A549 (cell line): ENCODE measurements at regions not wholly inside any gene's neighbourhood (a gene's known extent, or its start where the extent isn't known, plus 50 kb on each side); places are given as distances from the start of the nearest gene placed in this dataset.
A peak's percentile ranks its signal among the peaks of the same experiment; 100 is the strongest.

Experiments
- ATAC-seq, 2 experiments: fragments of 200-7000 bp in 1 of 2; fragments of >200 bp in 1 of 2; cut with Nextera tagmentation in 1 of 2; cut with Tn5 transposase in 1 of 2; 3 replicates each; pipeline versions ENCODE4 v1.8.0 to v1.9.1; 2018 to 2020; ENCODE audit warnings: mild to moderate bottlenecking in 1 of 2, moderate library complexity in 1 of 2
- CTCF ChIA-PET: fragments of 300-600 bp; sonication (Branson Sonifier 250); formaldehyde crosslinking; extraction: SDS; loops from one replicate; lab custom pipeline; 2021; ENCODE audit warnings: antibody characterized with exemption, inconsistent platforms; lab: Yijun Ruan, JAX
- POLR2A ChIA-PET: fragments of 350-600 bp; formaldehyde crosslinking; extraction: SDS; loops from one replicate; lab custom pipeline; 2021; ENCODE audit warnings: antibody characterized with exemption, inconsistent platforms; lab: Yijun Ruan, JAX
- DNase-seq, 2 experiments: peaks; one replicate each; pipeline versions ENCODE4 v3.0.0 to v3.0.0-alpha.2; 2011 to 2016; ENCODE audit warnings: low read depth in 1 of 2, low spot score in 1 of 2
- FAIRE-seq: peaks from 2 replicates; lab custom pipeline; 2011; peaks lifted over from hg19 to GRCh38; lab: Jason Lieb, UNC
- H3K27ac ChIP-seq, 2 experiments: fragments of >200 bp; sonication (Bioruptor Twin); formaldehyde crosslinking; 3 replicates each; pipeline ENCODE4 v1.5.1; 2016 to 2017
- H3K4me1 ChIP-seq: fragments of >200 bp; sonication (Bioruptor Twin); formaldehyde crosslinking; 3 replicates; pipeline ENCODE4 v1.6.1; 2016
- H3K4me2 ChIP-seq: fragments of >200 bp; sonication (Bioruptor Twin); formaldehyde crosslinking; 3 replicates; pipeline ENCODE4 v1.6.1; 2016
- H3K4me3 ChIP-seq: fragments of >200 bp; sonication (Bioruptor Twin); formaldehyde crosslinking; 3 replicates; pipeline ENCODE4 v1.5.1; 2016
- H3K9me3 ChIP-seq: fragments of >200 bp; sonication (Bioruptor Twin); formaldehyde crosslinking; 3 replicates; pipeline ENCODE4 v1.6.1; 2016
- CEBPB ChIP-seq, 2 experiments: fragments of >200 bp in 1 of 2; sonication (Bioruptor Twin) in 1 of 2; formaldehyde crosslinking in 1 of 2; IDR thresholded peaks; 2 replicates each; pipeline ENCODE4 v1.6.1; 2012 to 2016
- E2F6 ChIP-seq: IDR thresholded peaks from 2 replicates; pipeline ENCODE4 v1.6.1; 2012; ENCODE audit warnings: low read depth, borderline replicate concordance
- EHMT2 ChIP-seq: fragments of 200-600 bp; sonication (generic); IDR thresholded peaks from 2 replicates; pipeline ENCODE4 v1.6.1; 2016; ENCODE audit warnings: antibody characterized with exemption, low read depth, mild to moderate bottlenecking, moderate library complexity
- GATA3 ChIP-seq: IDR thresholded peaks from 2 replicates; pipeline ENCODE4 v1.6.1; 2012; ENCODE audit warnings: borderline replicate concordance
- HDAC2 ChIP-seq: fragments of 200-600 bp; sonication (generic); IDR thresholded peaks from 2 replicates; pipeline ENCODE4 v1.6.1; 2016
- HEYL ChIP-seq: fragments of 250-450 bp; sonication (Bioruptor Pico); IDR thresholded peaks from 2 replicates; pipeline ENCODE4 v1.8.0; 2021; ENCODE audit warnings: mild to moderate bottlenecking, moderate library complexity
- JUN ChIP-seq, 2 experiments: fragments of >200 bp; sonication (Bioruptor Twin); formaldehyde crosslinking; IDR thresholded peaks; 2 replicates in 1 of 2; 3 replicates in 1 of 2; pipeline ENCODE4 v1.6.1; 2016 to 2017
- KDM5A ChIP-seq: fragments of 200-600 bp; sonication (generic); IDR thresholded peaks from 2 replicates; pipeline ENCODE4 v1.6.1; 2016; ENCODE audit warnings: antibody characterized with exemption, mild to moderate bottlenecking
- NFE2L2 ChIP-seq: fragments of 150-350 bp; conservative IDR thresholded peaks from 2 replicates; pipeline ENCODE4 v1.6.1; 2014; ENCODE audit warnings: low read length
- NPAS2 ChIP-seq: fragments of 250-450 bp; sonication (Bioruptor Pico); IDR thresholded peaks from 2 replicates; pipeline ENCODE4 v1.8.0; 2022; ENCODE audit warnings: mild to moderate bottlenecking, moderate library complexity, borderline replicate concordance
- PHF8 ChIP-seq: fragments of 200-600 bp; sonication (generic); IDR thresholded peaks from 2 replicates; pipeline ENCODE4 v1.6.1; 2016; ENCODE audit warnings: low read depth, mild to moderate bottlenecking, antibody characterized with exemption, moderate library complexity, borderline replicate concordance
- RARB ChIP-seq: fragments of 250-450 bp; sonication (Bioruptor Pico); IDR thresholded peaks from 2 replicates; pipeline ENCODE4 v1.8.0; 2021; ENCODE audit warnings: mild to moderate bottlenecking, moderate library complexity
- REST ChIP-seq: fragments of 200-600 bp; sonication (generic); IDR thresholded peaks from 2 replicates; pipeline ENCODE4 v1.6.1; 2016; ENCODE audit warnings: antibody characterized with exemption, mild to moderate bottlenecking, moderate library complexity
- RFX5 ChIP-seq: fragments of 450-650 bp; IDR thresholded peaks from 2 replicates; pipeline ENCODE4 v1.7.1; 2014; ENCODE audit warnings: antibody characterized with exemption, mild to moderate bottlenecking, moderate library complexity
- SMC3 ChIP-seq: fragments of >200 bp; sonication (Bioruptor Twin); formaldehyde crosslinking; IDR thresholded peaks from 3 replicates; pipeline ENCODE4 v1.6.1; 2018; ENCODE audit warnings: inconsistent platforms
- USF2 ChIP-seq: fragments of 450-650 bp; IDR thresholded peaks from 2 replicates; pipeline ENCODE4 v1.6.1; 2014; ENCODE audit warnings: antibody characterized with exemption
- ZC3H11A ChIP-seq: fragments of 450-650 bp; IDR thresholded peaks from 2 replicates; pipeline ENCODE4 v1.6.1; 2014; ENCODE audit warnings: antibody characterized with exemption, mild to moderate bottlenecking
- ZFP36 ChIP-seq: fragments of 450-650 bp; IDR thresholded peaks from 2 replicates; pipeline ENCODE4 v1.6.1; 2014; ENCODE audit warnings: borderline replicate concordance; ENCODE audit not compliant: partially characterized antibody
- ZSCAN20 ChIP-seq: fragments of 250-450 bp; sonication (Bioruptor Pico); IDR thresholded peaks from 2 replicates; pipeline ENCODE4 v1.8.0; 2022; ENCODE audit warnings: mild to moderate bottlenecking, moderate library complexity
- WGBS: methylation state at CpG from one replicate; pipeline ENCODE4 v1.1.6; 2017; ENCODE audit errors: missing lambda C conversion rate; 5-methylcytosine and 5-hydroxymethylcytosine counted together

GRCh38 chr14:95787941-95788340 is 74.0 kb upstream of the TCL1A start:
- TF ChIP-seq KDM5A: no peak
- TF ChIP-seq RARB (CRISPR knock-in tag): no peak
- TF ChIP-seq SMC3: no peak
- no peak for TF ChIP-seq ZSCAN20 (CRISPR knock-in tag)
- TF ChIP-seq CEBPB (IDR thresholded peaks at IDR 0.05): no peak
- TF ChIP-seq USF2: no peak
- TF ChIP-seq NFE2L2: no peak
- TF ChIP-seq HEYL (CRISPR knock-in tag): no peak
- no peak for TF ChIP-seq PHF8
- no peak for TF ChIP-seq HDAC2
- TF ChIP-seq, all 56 proteins: peak for 0
- no peaks in the 10 kb centered on the region for H3K4me1 ChIP-seq
- H3K4me3 ChIP-seq: no peak overlapping the region
- no peaks in the 10 kb centered on the region for H3K9me3 ChIP-seq
- no peak overlapping the region for H3K27ac ChIP-seq
- WGBS: 1% methylated on average over 3 of the region's 3 CpGs
- no peak overlapping the region for H3K4me2 ChIP-seq
- ChIA-PET POLR2A (no interaction called here), CTCF (interaction anchor here (4.2 kb wide), 1 partner anchor 14 kb away, joined by 26 read pairs; no protein-coding TSS in a partner anchor)
- ATAC-seq (no peak), DNase-seq (no peak), FAIRE-seq (no peak)

- Histone ChIP-seq H3K9me3 (no peaks in the 10 kb centered on the region), H3K27ac (no peak overlapping the region)
- TF ChIP-seq ZC3H11A (no peak), CEBPB (IDR thresholded peaks at IDR 0.05) (no peak), NPAS2 (CRISPR knock-in tag) (no peak), GATA3 (no peak), ZFP36 (no peak), E2F6 (no peak), HDAC2 (no peak), JUN (IDR thresholded peaks at IDR 0.05) (no peak)
- TF ChIP-seq, all 56 proteins: peak for 0
- Histone ChIP-seq H3K4me1 (no peaks in the 10 kb centered on the region), H3K4me3 (no peak overlapping the region), H3K4me2 (no peak overlapping the region)
- DNase-seq (no peak), ATAC-seq (no peak), FAIRE-seq (no peak)
- POLR2A ChIA-PET: no interaction called here
- CTCF ChIA-PET: interaction anchor here (0.5 to 4.2 kb wide), 2 partner anchors 13 to 1713 kb away, joined by 3 to 26 read pairs; no protein-coding TSS in a partner anchor
- 43% methylated on average over 8 of the region's 8 CpGs for WGBS
Observed at GRCh38 chr14:95786566-95786965, 72.6 kb upstream of the TCL1A start.

GRCh38 chr14:95784137-95784536 is 70.2 kb upstream of the TCL1A start:
- CTCF ChIA-PET: interaction anchor here (0.7 to 1.4 kb wide), 3 partner anchors 10 to 202 kb away, joined by 3 to 12 read pairs (median 3); no protein-coding TSS in a partner anchor
- TF ChIP-seq RFX5: no peak
- TF ChIP-seq EHMT2: peak; percentile 54; the same call in 1 of the 2 replicates
- TF ChIP-seq KDM5A: no peak
- peak; percentile 92 for TF ChIP-seq REST
- TF ChIP-seq HDAC2: no peak
- FAIRE-seq: no peak
- Histone ChIP-seq H3K4me1 (no peaks in the 10 kb centered on the region), H3K4me2 (no peak overlapping the region), H3K4me3 (no peak overlapping the region), H3K27ac (no peak overlapping the region), H3K9me3 (no peaks in the 10 kb centered on the region)
- POLR2A ChIA-PET: no interaction called here
- no peak for DNase-seq
- no peak for ATAC-seq
- 0% methylated on average over 1 of the region's 1 CpG for WGBS
